ENCODE measurements at regions not wholly inside any gene's neighbourhood (a gene's known extent, or its start where the extent isn't known, plus 50 kb on each side); places are given as distances from the start of the nearest gene placed in this dataset.

DNA sequence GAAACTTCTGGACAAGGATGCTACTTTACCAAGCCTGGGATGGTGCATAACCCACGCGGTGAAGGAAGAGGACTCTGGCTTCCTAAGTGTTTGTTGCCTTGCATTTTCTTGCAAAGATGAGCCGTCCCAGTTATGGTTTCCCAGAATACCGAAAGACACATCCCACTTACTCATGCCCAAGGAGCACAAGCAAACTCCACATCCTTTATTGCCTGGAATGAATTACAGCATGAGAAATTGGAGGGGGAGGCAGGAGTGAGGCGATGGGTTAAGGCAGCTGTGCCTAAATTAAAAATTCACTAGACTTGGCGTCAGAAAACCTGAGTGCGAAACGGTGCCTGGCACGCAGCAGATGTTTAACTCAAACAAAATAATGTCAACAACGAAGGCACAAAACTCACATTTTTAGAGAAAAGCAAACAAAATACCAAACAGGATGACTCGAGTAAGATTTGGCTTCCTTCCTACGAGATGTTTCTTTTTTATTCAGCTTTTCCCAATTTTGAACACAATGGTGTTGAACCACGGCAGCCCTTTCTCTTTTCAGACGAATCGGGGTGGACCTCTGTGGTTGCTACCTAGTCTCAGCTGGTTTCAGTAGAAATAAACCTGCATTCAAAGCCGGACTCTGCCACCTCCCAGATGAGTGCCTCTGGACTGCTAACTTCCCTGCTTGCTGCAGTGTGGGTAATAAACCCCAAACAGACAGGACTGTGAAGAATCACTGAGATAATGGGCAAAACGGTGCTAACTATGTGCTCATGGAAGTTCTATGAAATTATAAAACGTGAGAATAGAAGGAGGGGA, 100.3 kb upstream of the NCK2 start:
- H3K36me3 ChIP-seq, result no peaks in the 10 kb centered on the region
- peak; percentile 30 to 55 for DNase-seq

DNA sequence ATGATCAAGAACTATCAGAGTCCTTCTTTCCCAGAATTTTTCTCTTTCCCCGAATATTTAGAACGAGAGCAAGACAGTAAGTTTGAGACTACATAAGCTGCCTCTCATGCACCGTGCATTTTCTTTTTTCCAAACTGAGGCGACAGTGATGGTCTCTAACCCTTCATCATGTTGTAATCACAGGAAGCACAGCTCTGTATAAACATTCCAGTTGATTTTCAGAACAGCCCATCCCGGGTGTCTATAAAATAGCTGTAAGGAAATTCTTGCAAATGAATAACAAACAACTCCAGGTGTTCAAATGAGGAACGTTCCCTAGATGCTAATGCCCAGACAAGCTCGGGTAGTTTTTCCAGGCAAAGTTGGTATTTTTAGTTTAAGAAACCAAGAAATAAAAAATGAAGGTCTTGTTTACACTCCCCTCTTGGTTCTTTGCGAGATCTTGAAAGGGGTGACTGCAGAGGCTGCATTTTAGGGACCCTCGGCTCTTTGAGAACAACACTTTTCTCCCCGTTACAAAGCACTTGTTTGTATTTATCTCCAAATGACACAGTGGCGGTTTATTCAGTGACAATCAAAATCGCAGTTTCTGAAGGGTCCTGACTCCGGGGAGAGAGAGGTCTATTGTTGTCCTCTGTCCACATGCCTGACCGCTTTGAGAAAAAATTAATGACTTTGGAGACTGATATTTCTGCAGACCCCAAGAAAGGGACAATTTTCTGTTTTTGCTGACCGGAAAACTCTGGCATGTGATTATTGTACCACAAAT, 101.1 kb upstream of the NCK2 start:
- no peaks in the 10 kb centered on the region; the same call in 1 of the 2 replicates for H3K9me3 ChIP-seq (replicated peaks)
- no peaks in the 10 kb centered on the region for H3K27me3 ChIP-seq
- H3K36me3 ChIP-seq, result no peaks in the 10 kb centered on the region
- no peak overlapping the region; the same call in 1 of the 2 replicates for H3K27ac ChIP-seq
- peak overlapping the region; percentile 36 for H3K4me3 ChIP-seq
- no peak for DNase-seq
- peaks cover 24% of the 10 kb centered on the region for H3K4me1 ChIP-seq

More for the DNA sequence above, 100.3 kb upstream of the NCK2 start:
- H3K4me3 ChIP-seq, result peak overlapping the region; percentile 36
- H3K27me3 ChIP-seq, result no peaks in the 10 kb centered on the region
- peaks cover 3% of the 10 kb centered on the region; the same call in 1 of the 2 replicates for H3K9me3 ChIP-seq (replicated peaks)
- peak overlapping the region; percentile 19; the same call in 1 of the 2 replicates for H3K27ac ChIP-seq
- H3K4me1 ChIP-seq, result peaks cover 24% of the 10 kb centered on the region

DNA sequence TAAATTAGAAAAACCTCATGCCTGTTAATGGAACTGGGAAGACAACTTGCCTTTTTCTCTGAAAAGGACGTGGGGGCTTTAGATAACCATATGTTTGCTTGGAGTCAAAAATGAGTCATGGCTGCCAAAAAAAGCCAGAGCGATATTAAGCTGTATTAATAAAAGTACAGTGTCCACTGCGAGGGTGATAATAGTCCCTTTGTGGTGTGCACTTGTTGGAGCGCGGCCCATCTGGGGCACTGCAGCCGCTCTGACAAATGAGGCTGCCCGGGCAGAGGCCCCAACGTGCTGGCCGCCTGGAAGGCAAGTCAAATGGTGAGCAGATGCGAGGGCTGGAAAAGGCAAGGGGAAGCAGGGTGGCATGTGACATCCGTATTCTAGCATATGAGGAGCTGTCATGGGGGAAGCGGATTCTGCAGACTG, 103.3 kb upstream of the NCK2 start:
- peak overlapping the region; percentile 32 for H3K27ac ChIP-seq
- H3K27me3 ChIP-seq, result no peaks in the 10 kb centered on the region
- H3K9me3 ChIP-seq (replicated peaks), result no peaks in the 10 kb centered on the region; the same call in 1 of the 2 replicates
- no peaks in the 10 kb centered on the region for H3K36me3 ChIP-seq
- peaks cover 24% of the 10 kb centered on the region for H3K4me1 ChIP-seq
- H3K4me3 ChIP-seq, result no peak overlapping the region
- DNase-seq, result peak; percentile 62 to 79

DNA sequence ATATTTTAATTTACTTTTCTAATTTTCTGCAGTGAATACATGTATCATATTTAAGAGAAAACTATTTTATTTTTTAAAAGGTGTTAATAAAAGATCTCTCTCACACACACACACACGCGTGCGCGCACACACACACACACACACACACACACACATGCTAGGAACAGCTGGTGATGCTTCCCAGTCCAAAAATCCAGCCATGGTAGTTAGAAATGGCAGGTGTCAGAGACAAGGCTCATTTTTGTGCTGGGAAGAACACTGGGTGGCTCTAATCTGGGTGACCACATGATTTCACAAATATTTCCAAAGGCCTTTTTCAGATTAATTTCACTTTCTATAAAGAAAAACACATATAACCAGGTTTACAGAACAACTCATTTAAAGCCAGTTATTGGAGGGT, 104.5 kb upstream of the NCK2 start:
- peak; percentile 50 to 69 for DNase-seq
- H3K4me3 ChIP-seq, result no peak overlapping the region
- H3K4me1 ChIP-seq, result peaks cover 24% of the 10 kb centered on the region
- no peaks in the 10 kb centered on the region for H3K27me3 ChIP-seq
- H3K9me3 ChIP-seq (replicated peaks), result no peaks in the 10 kb centered on the region
- H3K36me3 ChIP-seq, result no peaks in the 10 kb centered on the region
- H3K27ac ChIP-seq, result peak overlapping the region; percentile 32

DNA sequence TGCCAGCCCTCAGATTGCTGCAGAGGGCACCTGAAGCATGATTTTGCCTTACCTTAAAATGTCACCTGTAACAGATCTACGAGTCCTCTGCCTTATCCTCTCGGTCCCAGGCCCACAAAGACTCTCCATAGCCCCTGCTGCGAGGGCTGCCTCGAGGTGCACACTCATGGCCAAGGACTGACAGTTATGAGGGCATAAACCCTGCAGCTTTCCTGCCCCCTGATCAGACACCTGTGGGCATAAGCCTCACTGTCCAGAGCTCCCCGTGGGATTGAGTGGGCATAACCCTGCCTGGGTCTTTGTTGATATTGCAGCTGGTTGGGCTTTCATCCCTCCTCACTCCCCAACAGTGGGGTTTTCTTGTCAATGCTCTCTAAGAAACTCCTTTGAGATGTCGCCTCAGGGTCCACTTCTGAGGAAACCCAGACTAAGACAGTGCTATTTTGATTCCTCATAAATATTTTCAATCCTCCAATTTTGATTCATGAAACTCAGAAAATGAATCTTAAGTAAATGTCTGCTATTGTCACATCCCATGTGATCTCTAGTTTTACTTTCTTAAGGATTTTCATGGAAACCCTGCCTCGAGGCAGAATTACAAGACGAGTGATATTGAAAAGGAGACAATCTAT, 108.5 kb upstream of the NCK2 start:
- H3K9me3 ChIP-seq (replicated peaks), result no peaks in the 10 kb centered on the region
- no peaks in the 10 kb centered on the region for H3K36me3 ChIP-seq
- H3K27ac ChIP-seq, result no peak overlapping the region
- H3K4me3 ChIP-seq, result no peak overlapping the region
- no peak for DNase-seq
- H3K4me1 ChIP-seq, result peaks cover 9% of the 10 kb centered on the region
- H3K27me3 ChIP-seq, result no peaks in the 10 kb centered on the region

DNA sequence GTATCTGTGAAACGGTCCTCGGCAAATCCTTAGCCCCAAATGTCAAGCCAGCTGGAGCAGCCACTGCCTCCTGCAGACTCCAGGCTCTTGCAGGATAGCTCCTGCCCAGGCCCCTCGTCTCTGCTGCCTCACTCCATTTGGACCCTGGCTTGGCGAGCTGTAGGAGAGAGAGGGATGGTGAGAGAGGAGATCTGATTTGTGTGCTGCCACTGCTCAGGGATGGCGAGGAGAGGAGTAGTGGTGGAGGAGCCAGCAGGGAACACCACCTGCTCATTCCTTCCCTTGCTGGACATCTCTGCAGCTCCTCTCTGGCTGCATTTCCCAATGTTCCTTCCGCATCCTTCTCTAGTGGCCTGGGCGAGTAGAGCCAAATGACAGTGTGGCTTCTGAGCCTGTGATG, 109.1 kb upstream of the NCK2 start:
- no peak overlapping the region for H3K27ac ChIP-seq
- H3K27me3 ChIP-seq, result no peaks in the 10 kb centered on the region
- no peaks in the 10 kb centered on the region for H3K9me3 ChIP-seq (replicated peaks)
- H3K4me1 ChIP-seq, result peaks cover 3% of the 10 kb centered on the region
- no peak for DNase-seq
- H3K4me3 ChIP-seq, result no peak overlapping the region
- H3K36me3 ChIP-seq, result no peaks in the 10 kb centered on the region

DNA sequence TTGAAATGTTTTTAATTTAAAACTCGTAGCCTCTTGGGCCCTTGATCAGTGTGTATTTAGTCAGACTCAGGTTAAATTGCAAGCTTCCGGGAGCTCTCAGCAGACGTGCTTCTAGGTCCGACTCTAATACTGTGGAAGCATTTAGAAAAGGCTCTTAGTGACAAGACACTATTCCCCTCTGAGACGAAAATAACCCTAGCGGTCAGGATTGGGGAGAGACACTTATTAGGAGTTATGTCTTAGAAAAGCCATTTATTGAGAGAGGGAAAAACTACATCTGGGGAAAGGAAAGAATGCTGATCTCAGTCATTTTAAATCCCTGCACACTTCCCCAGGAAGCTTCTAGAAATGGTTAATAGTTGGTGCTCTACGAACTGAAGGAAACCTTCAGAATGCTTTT, 110.5 kb upstream of the NCK2 start:
- Histone ChIP-seq H3K27me3 (no peaks in the 10 kb centered on the region), H3K4me3 (no peak overlapping the region), H3K27ac (no peak overlapping the region), H3K4me1 (no peaks in the 10 kb centered on the region), H3K36me3 (no peaks in the 10 kb centered on the region), H3K9me3 (replicated peaks) (no peaks in the 10 kb centered on the region)
- no peak for DNase-seq

DNA sequence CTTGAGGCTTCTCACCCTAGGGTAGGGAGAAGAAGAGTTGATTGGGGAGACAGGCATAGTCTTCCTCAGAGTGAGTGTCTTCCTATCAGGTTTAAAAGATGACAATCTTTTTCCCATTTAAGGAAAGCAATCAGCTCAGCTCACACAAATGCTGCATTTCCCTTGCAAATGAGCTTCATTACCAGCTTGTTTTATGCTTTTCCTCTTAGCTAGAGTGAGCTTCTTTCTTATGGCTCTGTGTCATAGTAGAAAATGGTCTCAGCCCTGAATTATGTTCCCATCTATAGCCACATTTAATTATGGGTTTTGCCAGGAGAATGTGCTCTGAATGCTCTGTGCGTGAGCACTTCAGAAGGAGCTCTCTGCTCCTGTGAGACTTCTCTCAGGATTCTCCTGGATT, 112.8 kb upstream of the NCK2 start:
- no peak overlapping the region for H3K4me3 ChIP-seq
- no peak overlapping the region for H3K27ac ChIP-seq
- no peaks in the 10 kb centered on the region for H3K9me3 ChIP-seq (replicated peaks)
- no peaks in the 10 kb centered on the region for H3K4me1 ChIP-seq
- no peak for DNase-seq
- H3K27me3 ChIP-seq, result no peaks in the 10 kb centered on the region
- H3K36me3 ChIP-seq, result no peaks in the 10 kb centered on the region

DNA sequence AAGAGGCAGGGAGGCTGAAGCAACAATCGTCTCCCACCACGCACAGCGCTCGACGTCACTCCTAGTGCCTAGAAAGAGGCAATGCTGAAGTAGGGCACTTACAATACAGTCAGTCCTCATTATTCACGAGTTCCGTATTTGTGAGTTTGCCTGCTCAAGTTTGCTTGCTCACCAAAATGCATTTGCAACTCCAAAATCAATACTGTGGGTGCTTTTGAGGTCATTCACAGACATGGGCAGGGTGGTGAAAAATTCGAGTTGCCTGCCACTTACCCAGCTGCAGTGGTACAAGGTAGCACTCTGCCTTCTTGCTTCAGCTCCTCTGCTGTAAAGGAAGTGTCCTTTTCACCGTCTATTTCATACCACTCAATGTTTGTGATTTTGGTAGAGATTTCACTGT, 113.7 kb upstream of the NCK2 start:
- no peak overlapping the region for H3K4me3 ChIP-seq
- H3K27ac ChIP-seq, result no peak overlapping the region
- H3K27me3 ChIP-seq, result no peaks in the 10 kb centered on the region
- no peaks in the 10 kb centered on the region for H3K9me3 ChIP-seq (replicated peaks)
- no peak for DNase-seq
- H3K4me1 ChIP-seq, result no peaks in the 10 kb centered on the region
- no peaks in the 10 kb centered on the region for H3K36me3 ChIP-seq

DNA sequence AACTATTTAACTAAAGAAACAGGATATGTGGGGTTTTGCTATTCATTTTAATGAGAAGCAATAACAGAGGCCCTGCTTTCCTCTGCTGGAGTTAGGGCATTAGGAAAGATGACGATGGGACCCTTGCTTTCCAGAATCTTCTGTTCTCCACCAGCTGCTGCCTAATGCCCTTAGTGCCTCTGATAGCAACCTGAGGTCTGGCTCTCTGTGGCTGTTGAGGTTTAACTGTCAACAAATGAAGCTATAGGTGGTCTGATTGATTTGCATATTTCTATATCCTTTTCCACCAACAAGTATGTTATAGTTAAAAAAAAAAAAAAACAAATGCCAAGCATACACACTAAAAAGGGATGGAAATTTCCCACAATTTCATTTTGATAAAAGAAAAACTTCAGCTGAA, 115.1 kb upstream of the NCK2 start:
- H3K4me1 ChIP-seq, result no peaks in the 10 kb centered on the region
- H3K27ac ChIP-seq, result no peak overlapping the region
- no peaks in the 10 kb centered on the region for H3K27me3 ChIP-seq
- no peaks in the 10 kb centered on the region for H3K9me3 ChIP-seq (replicated peaks)
- H3K4me3 ChIP-seq, result no peak overlapping the region
- H3K36me3 ChIP-seq, result no peaks in the 10 kb centered on the region
- DNase-seq, result no peak

DNA sequence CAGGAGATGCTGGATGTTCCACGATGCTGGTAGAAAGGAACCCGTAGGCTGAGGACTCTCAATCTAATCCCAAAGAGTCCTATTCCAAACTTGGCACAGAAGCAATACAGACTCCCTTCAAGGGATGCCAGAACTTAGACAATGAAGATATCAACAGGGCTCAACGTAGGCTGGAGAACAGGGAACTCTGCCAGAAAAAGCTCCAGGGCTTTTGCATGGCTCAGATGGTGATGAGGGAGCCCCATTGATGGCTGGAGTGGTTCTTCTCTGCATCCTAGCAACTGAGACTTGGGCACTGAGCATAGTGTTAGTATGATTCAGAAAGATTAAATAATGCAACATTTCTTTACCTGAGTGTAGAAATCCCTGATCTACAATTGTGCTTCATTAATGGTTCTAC, 117.2 kb upstream of the NCK2 start:
- no peaks in the 10 kb centered on the region for H3K27me3 ChIP-seq

DNA sequence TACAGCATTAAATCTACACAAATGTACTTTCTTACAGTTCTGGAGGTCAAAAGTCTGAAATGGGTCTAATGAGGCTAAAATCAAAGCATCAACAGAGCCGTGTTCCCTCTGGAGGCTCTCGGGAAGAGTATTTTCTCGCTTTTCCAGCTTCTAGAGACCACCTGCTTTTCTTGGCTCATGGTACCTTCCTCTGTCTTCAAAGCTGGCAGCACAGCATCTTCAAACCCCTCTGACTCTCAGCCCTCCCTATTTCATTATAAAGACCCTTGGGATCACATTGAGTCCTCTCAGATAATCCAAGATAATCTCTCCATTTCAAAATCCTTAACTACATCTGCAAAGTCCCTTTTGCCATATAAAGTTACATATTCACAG, 117.8 kb upstream of the NCK2 start:
- no peaks in the 10 kb centered on the region for H3K9me3 ChIP-seq (replicated peaks)
- H3K27me3 ChIP-seq, result no peaks in the 10 kb centered on the region
- H3K4me3 ChIP-seq, result no peak overlapping the region
- no peaks in the 10 kb centered on the region for H3K4me1 ChIP-seq
- no peaks in the 10 kb centered on the region for H3K36me3 ChIP-seq
- DNase-seq, result no peak
- no peak overlapping the region for H3K27ac ChIP-seq

More for the DNA sequence above, 117.2 kb upstream of the NCK2 start:
- no peaks in the 10 kb centered on the region for H3K36me3 ChIP-seq
- H3K27ac ChIP-seq, result no peak overlapping the region
- H3K4me3 ChIP-seq, result no peak overlapping the region
- no peaks in the 10 kb centered on the region for H3K9me3 ChIP-seq (replicated peaks)
- no peaks in the 10 kb centered on the region for H3K4me1 ChIP-seq
- DNase-seq, result no peak

DNA sequence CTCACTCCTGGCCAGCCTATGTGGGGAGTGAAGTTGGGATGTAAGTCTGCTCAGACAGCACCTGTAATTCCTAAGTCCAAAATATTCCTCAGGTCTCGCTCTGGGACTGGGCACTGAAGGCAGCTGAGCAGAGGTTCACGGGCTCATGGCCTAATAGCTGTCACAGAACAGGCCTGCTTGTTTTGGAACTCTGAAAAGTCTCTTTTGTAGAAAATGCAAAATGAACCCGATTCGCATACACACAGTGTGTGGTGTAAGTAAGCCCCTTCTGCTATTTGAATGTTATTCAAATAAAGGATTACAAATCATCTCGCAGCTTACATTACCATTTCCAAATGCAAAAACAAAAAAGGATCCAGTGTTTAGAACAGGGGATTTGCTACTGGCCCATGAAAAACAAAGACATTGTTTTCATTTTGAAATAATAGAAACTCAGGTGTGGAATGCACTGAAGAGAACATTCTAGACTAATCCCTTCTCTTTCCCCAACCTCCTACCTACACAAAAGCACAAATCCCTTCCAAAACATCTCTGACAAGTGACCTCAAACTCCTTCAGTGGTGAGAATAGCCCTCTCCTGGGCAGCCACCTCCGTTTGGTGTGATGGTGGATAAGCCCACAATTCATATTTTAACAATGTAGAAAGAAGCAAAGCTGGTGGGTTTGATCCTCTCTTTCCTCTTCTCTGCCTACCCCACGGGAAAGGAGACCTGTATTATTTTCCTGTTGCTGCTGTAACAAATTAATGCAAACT, 118.3 kb upstream of the NCK2 start:
- no peak for DNase-seq
- H3K27ac ChIP-seq, result no peak overlapping the region
- no peaks in the 10 kb centered on the region for H3K36me3 ChIP-seq
- no peak overlapping the region for H3K4me3 ChIP-seq
- no peaks in the 10 kb centered on the region for H3K9me3 ChIP-seq (replicated peaks)
- no peaks in the 10 kb centered on the region for H3K27me3 ChIP-seq
- no peaks in the 10 kb centered on the region for H3K4me1 ChIP-seq

DNA sequence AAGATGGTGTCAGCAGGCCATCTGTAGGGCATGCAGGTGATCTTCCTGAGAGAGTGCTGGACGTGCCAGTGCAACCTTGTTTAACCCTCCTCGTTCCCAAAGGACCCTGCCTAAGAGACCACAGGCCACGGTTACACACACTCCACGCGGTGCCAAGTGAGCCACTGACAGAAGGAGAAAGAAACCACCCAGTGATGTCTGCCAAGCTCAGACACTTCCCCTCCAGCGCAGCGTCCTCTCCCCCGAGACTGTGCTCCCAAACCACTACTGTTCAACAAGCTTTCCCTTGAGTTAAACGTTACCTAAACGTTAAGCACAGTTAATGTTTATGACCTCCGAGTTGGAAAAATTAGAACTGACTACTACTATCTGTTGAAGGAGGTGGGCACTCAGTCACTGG, 119.1 kb upstream of the NCK2 start:
- no peaks in the 10 kb centered on the region for H3K4me1 ChIP-seq
- no peak overlapping the region for H3K4me3 ChIP-seq
- DNase-seq, result no peak
- no peaks in the 10 kb centered on the region for H3K9me3 ChIP-seq (replicated peaks)
- H3K36me3 ChIP-seq, result no peaks in the 10 kb centered on the region
- no peaks in the 10 kb centered on the region for H3K27me3 ChIP-seq
- H3K27ac ChIP-seq, result no peak overlapping the region
